Activated CD4-positive, alpha-beta T cell treated with anti-CD3 and anti-CD28 coated beads, Interleukin-2, amount 50 U/mL, for 4 hours (primary cell): ENCODE measurements at regions not wholly inside any gene's neighbourhood (a gene's known extent, or its start where the extent isn't known, plus 50 kb on each side); places are given as distances from the start of the nearest gene placed in this dataset.
A peak's percentile ranks its signal among the peaks of the same experiment; 100 is the strongest.
"Not testable (repeated sequence)": the region's sequence is repeated elsewhere in the genome, so short reads cannot be mapped to it uniquely, and the experiment has no call there.

Experiments used
- DNase-seq, 2 experiments: peaks; one replicate each; pipeline ENCODE4 v3.0.0-alpha.2; 2020

DNA sequence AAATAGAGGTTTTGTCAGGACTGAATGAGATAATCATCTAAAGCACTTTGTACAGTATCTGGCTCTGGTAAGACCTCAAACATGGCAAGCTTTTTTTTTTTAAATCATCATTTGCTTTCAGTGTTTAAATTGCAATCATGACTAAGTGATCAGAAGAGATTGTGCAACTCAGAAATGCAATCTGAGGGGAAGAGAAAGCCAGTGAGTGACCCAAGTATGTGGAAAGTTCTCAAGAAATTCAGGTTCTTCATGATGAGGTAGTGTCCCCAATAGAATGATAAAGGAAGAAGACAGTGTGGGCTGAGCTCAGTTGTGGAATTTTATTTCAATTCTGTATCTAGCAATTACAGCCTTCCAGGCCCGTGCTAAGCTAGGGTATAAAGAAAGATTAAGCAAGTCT lies 132.2 kb upstream of the TBC1D5 start:
- no peak for DNase-seq

DNA sequence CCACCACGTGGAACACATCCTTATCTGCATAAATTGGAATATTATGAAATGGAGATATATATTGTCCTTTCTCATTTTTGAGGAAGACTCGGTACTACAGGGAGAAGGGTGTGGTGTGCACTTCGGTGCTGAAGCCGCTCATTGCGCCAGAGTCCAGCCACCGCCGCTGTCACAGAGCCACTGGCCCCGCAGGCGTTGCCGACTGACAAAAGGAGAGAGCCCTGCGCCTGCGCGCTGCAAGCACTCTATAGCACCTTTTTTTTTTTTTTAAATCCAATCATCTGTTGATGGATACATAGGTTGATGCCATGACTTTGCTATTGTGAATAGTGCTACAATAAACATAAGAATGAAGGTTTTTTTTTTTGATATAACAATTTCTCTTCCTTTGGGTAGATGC lies 130.0 kb upstream of the TBC1D5 start:
- DNase-seq, result no peak

DNA sequence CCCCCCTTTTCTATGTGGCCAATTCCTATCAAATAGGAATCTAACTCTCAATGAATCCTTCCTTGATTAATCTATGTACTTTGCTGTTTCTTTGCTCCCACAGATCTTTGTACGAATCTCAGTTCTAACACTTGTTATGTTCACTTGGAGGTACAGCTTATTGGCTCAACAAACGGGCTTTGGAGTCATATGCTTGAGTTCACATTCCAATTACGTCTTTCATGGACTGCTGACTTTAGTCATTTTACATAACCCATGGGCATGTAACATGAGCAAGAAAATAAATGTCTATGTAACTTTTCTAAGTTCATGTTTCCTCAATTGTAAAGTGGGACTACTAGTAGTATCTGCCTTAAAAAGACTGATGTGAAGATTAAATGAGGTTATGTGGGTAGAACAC lies 123.2 kb upstream of the TBC1D5 start:
- no peak for DNase-seq

DNA sequence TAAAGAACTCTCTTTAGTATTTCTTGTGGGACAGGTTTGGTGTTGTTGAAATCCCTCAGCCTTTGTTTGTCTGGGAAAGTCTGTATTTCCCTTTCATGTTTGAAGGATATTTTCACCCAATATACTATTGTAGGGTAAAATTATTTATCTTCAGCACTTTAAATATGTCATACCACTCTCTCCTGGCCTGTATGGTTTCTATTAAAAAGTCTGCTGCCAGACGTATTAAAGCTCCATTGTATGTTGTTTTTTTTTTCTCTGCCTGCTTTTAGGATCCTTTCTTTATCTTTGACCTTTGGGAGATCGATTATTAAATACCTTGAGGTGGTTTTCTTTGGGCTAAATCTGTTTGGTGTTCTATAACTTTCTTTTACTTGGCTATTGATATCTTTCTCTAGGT lies 119.0 kb upstream of the TBC1D5 start:
- no peak for DNase-seq

DNA sequence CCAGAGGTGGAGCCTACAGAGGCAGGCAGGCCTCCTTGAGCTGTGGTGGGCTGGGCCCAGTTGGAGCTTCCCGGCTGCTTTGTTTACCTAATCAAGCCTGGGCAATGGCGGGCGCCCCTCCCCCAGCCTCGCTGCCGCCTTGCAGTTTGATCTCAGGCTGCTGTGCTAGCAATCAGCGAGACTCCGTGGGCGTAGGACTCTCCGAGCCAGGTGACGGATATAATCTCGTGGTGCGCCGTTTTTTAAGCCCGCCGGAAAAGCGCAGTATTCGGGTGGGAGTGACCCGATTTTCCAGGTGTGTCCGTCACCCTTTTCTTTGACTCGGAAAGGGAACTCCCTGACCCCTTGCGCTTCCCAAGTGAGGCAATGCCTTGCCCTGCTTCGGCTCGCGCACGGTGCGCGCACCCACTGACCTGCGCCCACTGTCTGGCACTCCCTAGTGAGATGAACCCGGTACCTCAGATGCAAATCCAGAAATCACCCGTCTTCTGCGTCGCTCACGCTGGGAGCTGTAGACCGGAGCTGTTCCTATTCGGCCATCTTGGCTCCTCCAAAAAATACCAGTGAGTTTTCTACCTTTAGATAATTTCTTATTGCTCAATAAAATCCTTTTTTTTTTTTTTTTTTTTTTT lies 118.5 kb upstream of the TBC1D5 start:
- not testable (repeated sequence) for DNase-seq

DNA sequence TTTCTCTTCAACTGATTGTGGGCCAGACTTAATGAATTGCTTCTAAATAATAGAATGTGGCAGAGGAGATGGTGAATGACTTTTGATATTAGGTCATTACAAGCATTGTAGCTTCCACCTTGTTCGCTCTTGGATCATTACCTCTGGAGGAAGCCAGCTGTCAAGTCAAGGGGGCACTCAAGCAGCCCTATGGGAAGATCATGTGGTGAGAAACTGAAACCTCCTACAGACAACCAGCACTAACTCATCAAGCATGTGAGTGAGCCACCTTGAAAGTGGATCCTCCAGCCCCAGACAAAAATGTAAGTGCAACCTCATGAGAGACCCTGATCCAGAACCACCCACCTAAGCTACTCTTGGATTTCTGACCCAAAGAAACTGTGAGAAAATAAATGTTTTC lies 109.8 kb upstream of the TBC1D5 start:
- no peak for DNase-seq

DNA sequence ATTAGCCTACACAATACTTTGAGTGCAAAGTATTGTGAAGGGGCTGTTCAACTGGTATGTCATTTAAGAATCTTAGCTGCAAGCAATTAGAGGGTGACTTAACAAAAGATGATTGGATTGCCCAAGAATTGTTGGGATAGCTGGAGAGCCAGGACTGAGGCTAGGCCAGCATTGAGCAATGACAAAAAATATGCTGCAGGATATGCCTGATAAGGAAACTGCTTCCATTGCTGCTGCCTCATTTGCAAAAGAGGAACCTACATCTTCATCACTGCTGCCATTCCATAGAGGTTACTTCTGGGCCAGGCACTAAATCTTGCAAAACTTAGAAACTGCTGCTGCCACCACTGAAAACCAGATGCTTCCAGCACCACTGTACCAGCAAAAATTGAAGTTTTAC lies 108.0 kb upstream of the TBC1D5 start:
- no peak for DNase-seq

DNA sequence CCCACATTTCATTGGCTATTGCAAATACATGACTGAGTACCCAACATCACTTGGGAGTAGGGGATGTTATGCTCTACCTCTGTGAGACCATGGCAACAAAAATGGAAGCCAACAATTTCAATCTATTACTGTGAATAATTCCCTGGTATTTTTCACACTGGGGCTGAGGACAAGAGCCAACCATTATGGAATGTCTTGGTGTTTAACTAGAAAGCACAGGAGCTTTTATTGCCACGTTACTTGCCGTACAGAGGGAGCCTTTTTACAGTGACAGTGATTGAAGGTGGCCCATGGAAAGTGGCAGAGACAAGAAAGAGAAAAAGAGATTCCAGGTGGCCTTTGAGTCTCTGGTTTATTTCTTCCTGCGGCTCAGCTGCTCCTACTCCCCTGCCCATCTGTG lies 105.7 kb upstream of the TBC1D5 start:
- no peak for DNase-seq

DNA sequence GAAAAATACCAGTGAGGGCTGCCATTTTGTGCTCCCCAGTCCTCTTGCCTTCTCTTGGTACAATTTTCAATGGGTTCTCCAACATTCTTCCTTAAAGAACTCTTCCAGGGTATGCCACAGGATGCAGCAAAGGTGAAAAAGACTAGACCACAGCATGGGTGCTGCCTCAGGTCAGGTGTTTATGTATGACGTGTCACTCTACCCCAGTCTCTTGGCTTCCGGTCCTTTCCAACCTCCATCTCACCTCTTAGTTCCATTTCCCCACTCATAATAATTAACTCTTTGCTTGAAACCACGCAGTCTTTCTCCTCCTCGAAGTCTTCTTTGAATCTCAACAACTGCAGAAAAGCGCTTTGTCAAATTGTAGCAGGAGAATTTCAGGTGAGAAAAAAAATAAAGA lies 104.7 kb upstream of the TBC1D5 start:
- no peak for DNase-seq

DNA sequence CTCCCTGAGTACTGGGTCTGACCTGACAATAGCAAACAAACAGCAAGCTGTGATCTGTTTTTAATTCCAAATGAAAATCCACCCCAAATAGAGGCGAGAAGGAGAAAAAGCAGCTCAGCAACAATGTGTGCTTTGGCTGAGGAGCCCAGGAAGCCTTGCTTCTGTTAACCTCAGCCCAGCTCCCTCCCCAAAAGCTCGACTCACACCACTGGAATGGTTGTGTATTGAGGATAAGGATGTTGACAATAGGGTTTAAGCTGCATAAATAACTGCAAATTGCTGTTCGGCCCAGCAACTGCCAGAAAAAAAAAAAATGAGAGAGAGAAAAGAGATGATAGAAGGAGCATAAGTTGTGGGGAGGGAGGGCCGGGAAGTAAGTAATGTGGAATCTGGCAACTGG lies 104.0 kb upstream of the TBC1D5 start:
- DNase-seq, result no peak

DNA sequence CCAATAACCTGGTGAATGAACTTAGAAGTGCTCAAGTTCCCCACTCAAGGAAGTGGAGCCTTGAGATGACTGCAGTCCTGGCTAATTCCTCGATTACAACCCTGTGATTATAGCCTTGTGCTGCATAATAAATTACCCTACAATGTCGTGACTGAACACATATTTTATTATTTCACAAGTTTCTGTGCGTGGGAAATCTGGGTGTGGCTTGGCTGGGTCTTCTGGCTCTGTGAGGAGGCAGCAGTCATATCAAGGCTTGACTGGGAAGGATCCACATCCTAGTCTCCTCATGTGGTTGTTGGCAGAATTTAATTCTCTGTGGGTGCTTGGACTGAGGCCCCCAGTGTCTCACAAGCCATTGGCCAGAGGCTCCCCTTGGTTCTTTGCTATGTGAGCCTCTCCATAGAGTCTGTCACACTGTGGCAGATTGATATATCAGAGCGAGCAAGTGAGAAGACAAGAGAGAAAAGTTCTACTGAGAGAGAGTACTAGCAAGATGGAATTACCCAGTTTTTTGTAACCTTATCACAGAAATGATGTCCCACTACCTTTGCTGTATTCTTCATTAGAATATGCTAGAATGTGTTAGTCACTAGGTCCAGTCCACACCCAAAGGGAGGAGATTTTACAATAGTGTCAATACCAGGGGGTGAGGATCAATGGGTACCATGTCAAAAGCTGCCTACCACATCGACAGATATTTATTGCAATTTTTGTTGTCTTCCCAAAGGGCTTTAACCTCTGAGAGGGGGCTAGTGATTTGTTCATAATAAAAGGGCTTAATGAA lies 102.8 kb upstream of the TBC1D5 start:
- DNase-seq, result no peak

DNA sequence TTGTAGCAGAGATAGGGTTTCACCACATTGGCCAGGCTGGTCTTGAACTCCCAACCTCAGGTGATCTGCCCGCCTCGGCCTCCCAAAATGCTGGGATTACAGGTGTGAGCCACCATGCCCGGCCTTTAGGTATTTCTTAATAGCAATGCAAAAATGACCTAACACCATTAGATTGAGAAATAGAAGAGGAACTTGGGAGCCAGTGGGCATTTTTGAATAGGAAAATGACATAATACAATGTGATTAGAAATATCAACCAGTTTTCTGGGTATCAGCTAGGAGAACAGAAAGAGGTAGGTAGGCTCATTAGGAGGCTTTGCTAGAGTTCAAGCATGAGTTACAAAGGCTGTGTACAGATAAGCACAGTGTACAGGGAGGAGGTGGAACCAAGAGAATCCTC lies 101.8 kb upstream of the TBC1D5 start:
- DNase-seq, result no peak

DNA sequence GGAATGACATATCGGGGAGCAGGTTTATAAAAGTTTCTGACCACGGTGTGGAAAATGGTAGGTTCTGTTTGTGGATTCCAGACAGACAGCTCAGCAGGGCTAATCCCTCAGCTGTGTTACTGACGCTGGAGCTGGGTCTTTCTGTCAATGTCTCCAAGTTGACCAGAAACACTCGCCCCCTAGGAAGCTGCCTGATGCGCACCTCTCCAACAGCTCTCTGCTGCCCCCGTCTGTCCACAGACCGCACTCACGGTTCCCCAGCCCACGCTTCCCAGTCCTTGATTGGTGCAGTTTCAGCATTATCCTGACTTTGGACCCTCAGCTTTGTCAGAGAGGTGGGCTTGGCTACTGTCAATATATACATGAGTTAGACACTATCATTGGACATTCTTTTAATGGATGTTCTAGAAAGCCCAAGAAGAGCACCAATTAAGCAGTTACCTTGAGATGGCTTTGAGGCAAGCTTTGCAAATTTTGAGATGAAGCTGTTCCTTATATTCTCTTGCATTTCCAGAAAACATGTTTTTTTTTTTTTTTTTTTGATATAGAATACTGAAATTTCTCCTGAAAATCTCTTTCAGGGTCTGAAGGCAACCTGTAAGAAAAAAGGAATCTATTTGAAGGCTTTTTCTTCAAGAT lies 98.9 kb upstream of the TBC1D5 start:
- peak; percentile 68 to 74 for DNase-seq

DNA sequence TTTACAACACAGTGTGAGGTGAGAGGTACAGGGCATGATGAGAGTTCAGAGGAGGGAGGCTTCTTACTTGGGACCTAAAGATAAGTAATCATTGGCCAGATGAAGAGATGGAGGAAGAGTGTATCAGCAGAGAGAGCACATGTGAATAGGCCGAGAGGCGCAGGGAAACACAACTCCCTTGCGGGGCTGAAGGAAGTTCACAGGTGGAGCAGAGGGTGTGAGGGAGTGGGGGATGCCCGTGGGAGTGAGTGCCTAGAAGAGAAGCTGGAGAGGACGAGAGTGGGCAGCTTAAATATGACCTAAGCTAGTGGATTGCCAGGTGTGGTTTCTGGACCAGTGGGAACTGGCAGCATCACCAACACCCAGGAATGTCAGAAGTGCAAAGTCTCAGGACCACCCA lies 98.2 kb upstream of the TBC1D5 start:
- no peak for DNase-seq

DNA sequence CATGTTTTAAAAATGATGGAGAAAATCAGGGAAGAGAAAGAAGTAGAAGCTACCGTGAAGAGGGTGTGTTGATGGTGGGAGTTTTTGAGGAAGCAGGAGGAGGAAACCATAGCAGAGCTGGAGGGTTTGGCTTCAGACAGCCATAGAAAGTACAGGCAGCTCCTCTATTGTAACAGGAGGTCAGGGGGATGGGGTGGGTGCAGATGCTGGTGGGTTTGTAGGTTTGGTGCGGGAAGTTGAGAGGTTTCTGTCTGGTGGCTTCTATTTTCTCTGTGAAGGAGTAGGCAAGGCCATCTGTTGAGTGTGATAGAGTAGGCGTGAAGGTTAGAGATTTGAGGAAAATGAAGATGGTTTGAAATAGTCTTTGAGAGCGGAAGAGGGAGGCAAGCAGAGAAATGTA lies 97.7 kb upstream of the TBC1D5 start:
- DNase-seq, result no peak

DNA sequence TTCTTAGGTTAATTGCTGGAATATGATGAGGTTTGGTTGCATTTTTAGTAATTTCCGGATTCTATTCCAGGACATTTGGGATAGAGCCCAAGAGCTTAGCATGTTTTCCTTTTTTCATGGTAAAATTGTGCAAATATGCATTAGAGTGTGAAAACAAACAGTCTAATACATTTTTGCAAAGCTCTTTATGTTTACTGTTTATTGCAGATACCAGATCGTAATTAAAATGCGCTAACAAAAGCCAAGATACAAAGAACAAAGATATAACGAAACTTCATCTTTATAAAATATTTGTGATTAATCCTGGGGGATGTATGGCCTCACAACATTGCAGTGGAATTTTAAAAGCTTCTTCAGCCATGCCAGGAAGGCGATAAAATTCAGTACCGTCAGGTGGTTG lies 94.5 kb upstream of the TBC1D5 start:
- DNase-seq, result no peak

DNA sequence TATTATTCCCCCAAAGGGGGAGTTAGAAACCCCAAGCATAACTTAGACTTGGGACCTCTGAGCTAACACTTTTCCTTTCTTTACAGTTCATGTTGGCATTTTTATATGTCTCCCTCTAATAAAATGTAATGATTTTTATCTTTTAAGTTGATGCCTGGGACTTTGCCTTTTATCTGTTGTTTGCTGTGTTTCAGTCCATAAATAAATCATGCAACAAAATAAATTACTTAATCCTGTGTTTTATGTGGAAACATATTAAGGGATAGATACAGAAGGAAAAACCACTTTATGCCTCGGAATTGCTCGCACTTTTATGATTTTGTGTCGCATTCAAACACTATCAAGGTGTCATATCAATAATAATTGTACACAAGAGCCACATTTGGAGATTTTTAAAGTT lies 93.7 kb upstream of the TBC1D5 start:
- DNase-seq, result no peak

DNA sequence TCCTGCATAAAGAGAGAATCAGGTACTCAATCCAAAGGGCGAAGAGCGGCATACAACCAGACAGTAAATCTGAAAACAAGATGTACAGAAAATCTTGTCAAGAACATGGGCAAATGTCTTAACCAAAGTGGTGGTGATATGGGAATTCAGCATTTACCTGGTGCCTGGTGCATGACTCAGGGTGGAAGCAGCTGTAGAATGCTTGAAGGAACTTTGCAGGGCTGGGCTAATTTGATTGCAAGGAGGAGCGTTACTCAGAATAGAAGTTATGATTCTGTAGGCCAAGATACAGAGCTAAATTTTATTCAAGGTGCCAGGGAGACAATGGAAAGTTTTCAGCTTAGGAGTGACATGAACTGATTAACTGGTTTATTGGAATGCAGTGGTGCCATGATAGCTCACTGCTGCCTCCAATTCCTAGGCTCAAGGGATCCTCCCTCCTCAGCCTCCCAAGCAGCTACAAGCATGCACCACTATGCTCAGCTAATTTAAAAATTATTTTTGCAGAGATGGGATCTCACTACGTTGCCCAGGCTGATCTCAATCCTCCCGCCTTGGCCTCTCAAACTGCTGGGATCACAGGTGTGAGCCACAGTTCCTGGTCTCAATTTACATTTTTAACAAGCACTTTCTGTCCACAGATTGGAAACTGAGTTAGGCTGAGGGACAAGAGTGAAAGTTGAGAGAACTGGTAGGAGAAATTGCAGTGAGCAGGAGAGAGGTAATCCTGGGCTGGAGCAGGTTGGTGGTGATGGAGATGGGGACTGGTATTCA lies 91.5 kb upstream of the TBC1D5 start:
- DNase-seq, result no peak

DNA sequence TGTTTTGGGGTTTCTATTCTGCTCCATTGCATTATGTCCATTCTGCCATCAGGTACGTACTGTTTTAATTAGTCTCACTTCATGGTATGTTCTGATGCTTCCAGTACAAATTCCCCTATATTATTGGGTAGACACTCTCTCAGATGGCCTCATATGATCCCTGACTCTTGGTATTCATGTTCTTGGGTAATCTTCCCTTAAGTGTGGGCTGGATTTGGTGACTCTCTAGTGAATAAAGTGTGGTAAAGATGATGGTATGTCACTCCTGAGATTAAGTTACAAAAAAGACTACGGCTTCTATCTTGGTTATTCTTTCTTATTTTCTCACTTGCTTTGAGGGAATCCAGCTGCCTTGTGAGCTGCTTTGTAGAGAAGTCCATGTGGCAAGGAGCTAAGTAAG lies 89.6 kb upstream of the TBC1D5 start:
- no peak for DNase-seq

DNA sequence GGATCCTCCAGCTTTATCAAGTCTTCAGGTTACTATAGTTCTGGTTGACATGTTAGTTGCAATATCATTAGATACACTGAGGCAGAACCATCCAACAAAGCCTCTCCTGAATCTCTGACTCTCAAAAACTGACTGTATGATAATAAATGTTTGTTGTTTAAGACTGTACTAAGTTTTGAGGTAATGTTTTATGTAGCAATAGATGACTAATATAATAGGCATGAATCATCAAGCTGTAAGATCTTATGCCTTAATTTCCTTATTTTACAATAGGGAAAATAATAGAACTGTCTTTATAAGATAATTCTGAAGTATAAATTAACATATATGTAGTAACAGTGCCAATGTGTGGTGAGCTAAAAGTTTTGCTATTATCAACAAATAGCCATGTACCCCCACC lies 88.9 kb upstream of the TBC1D5 start:
- no peak for DNase-seq

DNA sequence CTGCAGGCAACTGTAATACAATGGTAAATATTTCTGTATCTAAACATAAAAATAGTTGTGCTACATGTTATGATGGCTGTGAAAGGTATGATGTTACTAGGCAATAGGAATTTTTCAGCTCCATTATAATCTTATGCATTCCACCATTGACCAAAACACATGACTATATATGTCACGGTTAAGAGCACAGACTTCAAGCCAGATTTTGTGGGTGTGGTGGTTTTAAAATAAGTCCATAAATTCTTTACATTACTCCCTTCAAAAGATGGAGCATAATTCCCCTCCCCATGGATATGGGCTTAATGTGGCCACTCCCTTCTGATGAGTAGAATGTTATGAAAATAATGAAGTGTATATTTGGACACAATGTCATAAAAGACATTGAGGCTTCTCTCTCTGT lies 88.4 kb upstream of the TBC1D5 start:
- no peak for DNase-seq

DNA sequence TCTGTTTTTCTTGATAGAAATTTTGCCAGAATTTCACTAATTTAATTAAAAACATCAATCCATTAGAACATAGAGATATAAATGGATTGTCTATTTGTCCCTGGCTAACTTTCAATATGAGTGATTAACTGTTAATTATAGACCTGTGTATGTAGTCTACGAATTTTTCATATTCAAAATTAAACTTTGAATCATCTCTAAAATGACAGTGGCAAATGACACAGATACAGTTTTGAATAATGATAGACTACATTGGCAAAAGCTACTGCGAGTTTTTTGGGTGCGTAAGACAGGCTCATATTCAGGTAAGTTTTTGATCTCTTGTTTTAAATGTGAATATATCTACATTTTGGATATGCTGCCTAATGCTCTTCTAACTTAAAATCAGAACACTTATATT lies 86.0 kb upstream of the TBC1D5 start:
- no peak for DNase-seq

DNA sequence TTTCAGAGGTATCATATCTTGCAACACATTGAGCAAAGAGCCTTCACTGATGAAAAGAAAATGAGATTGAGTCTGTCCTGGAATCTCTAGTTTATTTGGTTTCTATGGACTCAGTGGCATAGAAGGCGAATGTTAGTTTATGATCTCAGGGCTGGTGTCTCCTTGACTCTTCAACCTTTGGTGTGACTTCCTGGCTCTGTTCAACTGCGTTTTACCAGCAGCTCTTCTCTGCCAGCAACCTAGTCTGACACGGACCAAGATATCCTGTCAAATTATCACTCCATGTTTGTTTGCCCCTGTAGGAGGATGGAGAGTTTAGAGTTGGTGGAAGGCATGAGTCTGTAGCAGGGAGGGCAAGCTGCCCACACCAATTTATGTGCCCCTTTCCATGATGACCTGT lies 82.9 kb upstream of the TBC1D5 start:
- no peak for DNase-seq

DNA sequence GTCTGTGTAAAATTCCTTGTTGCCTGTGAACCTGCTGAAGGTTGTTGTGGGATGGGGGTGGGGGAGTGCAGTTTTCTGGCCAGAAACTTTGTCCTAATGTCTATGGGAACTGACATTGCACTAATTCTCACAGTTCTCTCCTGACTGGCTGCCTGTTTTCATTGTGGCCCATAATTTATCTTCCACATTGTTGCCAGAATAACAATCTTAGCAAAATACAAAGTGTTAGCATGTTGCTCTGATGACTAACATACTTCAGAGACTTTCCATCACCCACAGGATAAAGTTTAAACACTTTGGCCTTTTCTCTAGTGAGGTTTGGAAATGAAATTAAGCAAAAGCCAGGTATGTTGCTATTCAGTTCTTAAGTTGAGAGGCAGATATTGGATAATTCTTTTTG lies 81.4 kb upstream of the TBC1D5 start:
- no peak for DNase-seq
